Glutamatergic neuron (in vitro differentiated cells): ENCODE measurements at regions not wholly inside any gene's neighbourhood (a gene's known extent, or its start where the extent isn't known, plus 50 kb on each side); places are given as distances from the start of the nearest gene placed in this dataset.

ENCODE experiments used
- DNase-seq: peaks from one replicate; pipeline ENCODE4 v3.0.0; 2022
- H3K27ac Mint-ChIP-seq: one replicate; pipeline ENCODE4 v1.8.0; 2020; ENCODE audit warnings: mild to moderate bottlenecking, mixed read lengths, inconsistent platforms; ENCODE audit not compliant: unreplicated experiment
- H3K27me3 Mint-ChIP-seq: one replicate; pipeline ENCODE4 v1.8.0; 2020; ENCODE audit warnings: mild to moderate bottlenecking, moderate library complexity, mixed read lengths, inconsistent platforms; ENCODE audit not compliant: unreplicated experiment
- H3K36me3 Mint-ChIP-seq: one replicate; pipeline ENCODE4 v1.8.0; 2020; ENCODE audit warnings: mild to moderate bottlenecking, mixed read lengths, inconsistent platforms; ENCODE audit not compliant: unreplicated experiment
- H3K4me1 Mint-ChIP-seq: one replicate; pipeline ENCODE4 v1.8.0; 2020; ENCODE audit warnings: mild to moderate bottlenecking, low read depth, mixed read lengths, inconsistent platforms; ENCODE audit not compliant: unreplicated experiment
- H3K4me3 Mint-ChIP-seq: one replicate; pipeline ENCODE4 v1.8.0; 2020; ENCODE audit warnings: mild to moderate bottlenecking, mixed read lengths, inconsistent platforms; ENCODE audit not compliant: unreplicated experiment
- H3K9me3 Mint-ChIP-seq: one replicate; pipeline ENCODE4 v1.8.0; 2020; ENCODE audit warnings: mild to moderate bottlenecking, moderate library complexity, mixed read lengths, inconsistent platforms; ENCODE audit not compliant: unreplicated experiment
- CTCF ChIP-seq: fragments of 200-600 bp; sonication (generic); IDR thresholded peaks from one replicate; pipeline ENCODE4 v1.5.0; 2021; ENCODE audit not compliant: partially characterized antibody, unreplicated experiment

- H3K27ac Mint-ChIP-seq, result no peak overlapping the region
- H3K4me1 Mint-ChIP-seq, result peaks cover 2% of the 10 kb centered on the region
- H3K9me3 Mint-ChIP-seq, result no peaks in the 10 kb centered on the region
- no peak overlapping the region for H3K4me3 Mint-ChIP-seq
- DNase-seq, result no peak
- H3K27me3 Mint-ChIP-seq, result no peaks in the 10 kb centered on the region
- no peaks in the 10 kb centered on the region for H3K36me3 Mint-ChIP-seq
- no peak for TF ChIP-seq CTCF
These were observed 2001.6 kb upstream of the CDH9 start for GRCh38 chr5:29039994-29040393.

- no peak overlapping the region for H3K4me3 Mint-ChIP-seq
- no peak for TF ChIP-seq CTCF
- H3K9me3 Mint-ChIP-seq, result no peaks in the 10 kb centered on the region
These were observed 1999.3 kb upstream of the CDH9 start for GRCh38 chr5:29037716-29038115.

GRCh38 chr5:29024052-29024451 is 1985.7 kb upstream of the CDH9 start:
- Mint-ChIP-seq H3K27ac (no peak overlapping the region), H3K9me3 (no peaks in the 10 kb centered on the region), H3K27me3 (no peaks in the 10 kb centered on the region), H3K4me3 (no peak overlapping the region), H3K4me1 (no peaks in the 10 kb centered on the region), H3K36me3 (no peaks in the 10 kb centered on the region)
- DNase-seq, result no peak
- TF ChIP-seq CTCF, result no peak

More at GRCh38 chr5:29037716-29038115, 1999.3 kb upstream of the CDH9 start:
- H3K27me3 Mint-ChIP-seq, result no peaks in the 10 kb centered on the region
- peaks cover 2% of the 10 kb centered on the region for H3K4me1 Mint-ChIP-seq
- H3K27ac Mint-ChIP-seq, result no peak overlapping the region
- no peak for DNase-seq
- H3K36me3 Mint-ChIP-seq, result no peaks in the 10 kb centered on the region

GRCh38 chr5:29023541-29023940 is 1985.2 kb upstream of the CDH9 start:
- Mint-ChIP-seq H3K9me3 (no peaks in the 10 kb centered on the region), H3K4me3 (no peak overlapping the region), H3K27ac (no peak overlapping the region), H3K36me3 (no peaks in the 10 kb centered on the region), H3K27me3 (no peaks in the 10 kb centered on the region), H3K4me1 (no peaks in the 10 kb centered on the region)
- DNase-seq, result no peak
- TF ChIP-seq CTCF, result no peak

- no peaks in the 10 kb centered on the region for H3K36me3 Mint-ChIP-seq
- TF ChIP-seq CTCF, result no peak
- no peak overlapping the region for H3K27ac Mint-ChIP-seq
- H3K4me3 Mint-ChIP-seq, result no peak overlapping the region
- no peak for DNase-seq
- H3K27me3 Mint-ChIP-seq, result no peaks in the 10 kb centered on the region
- H3K4me1 Mint-ChIP-seq, result no peaks in the 10 kb centered on the region
- H3K9me3 Mint-ChIP-seq, result no peaks in the 10 kb centered on the region
These were observed 1979.1 kb upstream of the CDH9 start for GRCh38 chr5:29017501-29017900.
